Mucosa of rectum (tissue), 2 donors: ENCODE measurements at regions not wholly inside any gene's neighbourhood (a gene's known extent, or its start where the extent isn't known, plus 50 kb on each side); places are given as distances from the start of the nearest gene placed in this dataset.

Experiments used
- H3K27ac ChIP-seq, 2 donors: one replicate each; pipeline ENCODE4 v1.7.0; 2013; ENCODE audit warnings: inconsistent platforms in 2 of 2, low read depth in 2 of 2, low read length in 2 of 2
- H3K27me3 ChIP-seq, 2 donors: one replicate each; pipeline ENCODE4 v1.7.0; 2013; ENCODE audit warnings: low read length in 2 of 2; ENCODE audit not compliant: control insufficient read depth in 2 of 2, insufficient read depth in 2 of 2
- H3K36me3 ChIP-seq, 2 donors: one replicate each; pipeline ENCODE4 v1.7.0; 2013; ENCODE audit warnings: low read length in 2 of 2; ENCODE audit not compliant: control insufficient read depth in 2 of 2, insufficient read depth in 2 of 2
- H3K4me1 ChIP-seq, 2 donors: one replicate each; pipeline ENCODE4 v1.7.0; 2013; ENCODE audit warnings: low read length in 2 of 2, mild to moderate bottlenecking in 1 of 2; ENCODE audit not compliant: control insufficient read depth in 2 of 2, insufficient read depth in 2 of 2
- H3K4me3 ChIP-seq, 2 donors: one replicate each; pipeline ENCODE4 v1.7.0; 2013; ENCODE audit warnings: low read length in 2 of 2
- H3K9ac ChIP-seq, 2 donors: one replicate each; pipeline ENCODE4 v1.7.0; 2013; ENCODE audit warnings: low read length in 2 of 2, low read depth in 1 of 2, mild to moderate bottlenecking in 1 of 2
- H3K9me3 ChIP-seq, 2 donors: one replicate each; pipeline ENCODE4 v1.7.0; 2013; ENCODE audit warnings: low read length in 2 of 2; ENCODE audit not compliant: control insufficient read depth in 2 of 2
- donor health status: healthy.
- donor health status: Normal muscosa, but diverticular disease.

DNA sequence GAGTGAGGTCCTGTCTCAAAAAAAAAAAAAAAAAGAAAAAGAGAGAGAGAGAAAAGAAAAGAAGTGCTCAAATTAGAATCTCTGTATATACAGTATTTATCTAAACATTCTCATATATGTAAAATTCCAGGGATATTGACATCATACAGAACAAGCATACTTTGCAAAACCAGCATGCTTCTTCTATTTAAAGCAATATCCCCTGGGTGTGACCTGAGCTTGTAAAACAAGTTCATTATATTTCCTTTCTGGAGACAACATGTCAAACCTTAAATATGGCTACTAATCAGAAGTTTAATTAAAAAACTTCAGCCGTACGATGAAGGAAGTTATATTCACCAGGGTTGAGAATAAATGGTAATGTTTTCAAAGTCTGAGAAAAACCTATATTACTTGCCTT is 175.8 kb upstream of the HMGA2 start:
- Histone ChIP-seq H3K4me3 (no peak overlapping the region), H3K9ac (no peak overlapping the region), H3K9me3 (no peaks in the 10 kb centered on the region), H3K4me1 (peaks cover 0 to 9% of the 10 kb centered on the region in 2 donors), H3K36me3 (no peaks in the 10 kb centered on the region), H3K27ac (peak overlapping the region in 1 of 2 donors; percentile 43), H3K27me3 (no peaks in the 10 kb centered on the region)

GRCh38 chr12:65649126-65649525 is 175.2 kb upstream of the HMGA2 start:
- no peaks in the 10 kb centered on the region for H3K27me3 ChIP-seq
- H3K4me3 ChIP-seq: no peak overlapping the region
- no peaks in the 10 kb centered on the region for H3K9me3 ChIP-seq
- no peaks in the 10 kb centered on the region for H3K36me3 ChIP-seq
- no peak overlapping the region for H3K9ac ChIP-seq
- H3K27ac ChIP-seq: peak overlapping the region; percentile 29 to 78
- H3K4me1 ChIP-seq: peaks cover 0 to 9% of the 10 kb centered on the region in 2 donors

- Histone ChIP-seq H3K4me1 (peaks cover 0 to 9% of the 10 kb centered on the region in 2 donors), H3K9ac (no peak overlapping the region), H3K4me3 (no peak overlapping the region), H3K27me3 (no peaks in the 10 kb centered on the region), H3K27ac (no peak overlapping the region), H3K36me3 (no peaks in the 10 kb centered on the region), H3K9me3 (no peaks in the 10 kb centered on the region)
These were observed 173.2 kb upstream of the HMGA2 start for GRCh38 chr12:65651060-65651459.

DNA sequence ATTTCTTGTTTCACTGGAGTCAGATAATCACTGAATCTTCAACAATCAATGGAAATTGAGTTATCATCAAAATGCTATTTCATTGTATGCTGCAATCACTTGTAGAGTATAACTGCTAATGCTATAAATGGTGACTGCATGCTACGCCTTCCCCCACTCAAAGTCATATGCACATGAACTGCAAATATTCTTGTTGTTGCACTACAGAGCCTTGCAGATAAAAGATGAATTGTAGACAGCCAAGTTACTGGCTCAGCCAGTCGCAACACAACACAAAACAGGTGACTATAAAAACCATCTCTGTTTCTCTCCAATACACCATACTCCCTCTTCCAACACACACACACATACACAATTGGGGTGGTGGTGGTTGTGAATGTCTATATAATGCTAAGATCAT is 171.0 kb upstream of the HMGA2 start:
- no peak overlapping the region for H3K9ac ChIP-seq
- H3K4me3 ChIP-seq: no peak overlapping the region
- H3K27me3 ChIP-seq: no peaks in the 10 kb centered on the region
- no peaks in the 10 kb centered on the region for H3K36me3 ChIP-seq
- H3K9me3 ChIP-seq: no peaks in the 10 kb centered on the region
- peaks cover 0 to 9% of the 10 kb centered on the region in 2 donors for H3K4me1 ChIP-seq
- no peak overlapping the region for H3K27ac ChIP-seq

- no peak overlapping the region for H3K4me3 ChIP-seq
- no peak overlapping the region for H3K9ac ChIP-seq
These were observed 170.2 kb upstream of the HMGA2 start for GRCh38 chr12:65653946-65654629.

GRCh38 chr12:65655074-65655493 is 169.2 kb upstream of the HMGA2 start:
- no peaks in the 10 kb centered on the region for H3K27me3 ChIP-seq
- no peaks in the 10 kb centered on the region for H3K36me3 ChIP-seq
- no peaks in the 10 kb centered on the region for H3K9me3 ChIP-seq
- H3K4me1 ChIP-seq: no peaks in the 10 kb centered on the region
- no peak overlapping the region for H3K27ac ChIP-seq
- no peak overlapping the region for H3K9ac ChIP-seq
- no peak overlapping the region for H3K4me3 ChIP-seq

More at GRCh38 chr12:65653946-65654629, 170.2 kb upstream of the HMGA2 start:
- H3K27me3 ChIP-seq: no peaks in the 10 kb centered on the region
- no peak overlapping the region for H3K27ac ChIP-seq
- H3K9me3 ChIP-seq: no peaks in the 10 kb centered on the region
- H3K4me1 ChIP-seq: peaks cover 0 to 5% of the 10 kb centered on the region in 2 donors
- H3K36me3 ChIP-seq: no peaks in the 10 kb centered on the region

DNA sequence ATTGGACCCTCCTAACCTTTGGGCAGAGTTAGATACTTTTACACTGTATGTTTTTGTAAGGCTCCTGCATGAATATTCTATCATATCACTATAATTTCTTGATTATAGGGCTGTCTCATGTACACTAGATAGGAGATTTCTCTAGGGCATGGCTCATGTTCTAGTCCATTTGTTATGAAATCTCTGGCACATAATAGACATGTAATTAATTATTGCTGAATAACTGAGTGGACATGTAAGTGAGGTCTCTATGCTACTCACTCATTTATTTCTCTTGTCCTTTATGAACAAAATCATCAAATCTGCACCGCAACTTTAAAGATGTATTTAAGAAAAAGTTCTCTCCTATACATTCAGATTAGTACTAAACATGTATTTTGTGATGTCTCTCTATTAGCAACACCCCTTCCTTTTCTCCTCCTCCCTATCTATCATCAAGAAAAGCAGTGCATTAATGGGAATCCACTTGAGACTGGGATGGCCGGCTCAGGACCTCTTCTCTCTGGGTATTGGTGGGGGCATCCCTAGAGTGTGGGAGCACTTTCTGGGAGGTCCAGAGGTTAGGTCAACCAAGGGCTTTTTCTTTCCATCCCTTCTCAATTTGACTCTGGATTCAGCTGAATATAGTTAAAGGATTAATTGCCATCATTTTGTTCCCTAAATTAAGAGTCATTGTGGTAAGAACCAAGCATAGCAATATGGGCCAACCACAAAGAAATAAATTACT is 168.0 kb upstream of the HMGA2 start:
- H3K27ac ChIP-seq: no peak overlapping the region
- no peak overlapping the region for H3K4me3 ChIP-seq
- no peaks in the 10 kb centered on the region for H3K27me3 ChIP-seq
- no peaks in the 10 kb centered on the region for H3K9me3 ChIP-seq
- H3K4me1 ChIP-seq: no peaks in the 10 kb centered on the region
- no peak overlapping the region for H3K9ac ChIP-seq
- no peaks in the 10 kb centered on the region for H3K36me3 ChIP-seq

DNA sequence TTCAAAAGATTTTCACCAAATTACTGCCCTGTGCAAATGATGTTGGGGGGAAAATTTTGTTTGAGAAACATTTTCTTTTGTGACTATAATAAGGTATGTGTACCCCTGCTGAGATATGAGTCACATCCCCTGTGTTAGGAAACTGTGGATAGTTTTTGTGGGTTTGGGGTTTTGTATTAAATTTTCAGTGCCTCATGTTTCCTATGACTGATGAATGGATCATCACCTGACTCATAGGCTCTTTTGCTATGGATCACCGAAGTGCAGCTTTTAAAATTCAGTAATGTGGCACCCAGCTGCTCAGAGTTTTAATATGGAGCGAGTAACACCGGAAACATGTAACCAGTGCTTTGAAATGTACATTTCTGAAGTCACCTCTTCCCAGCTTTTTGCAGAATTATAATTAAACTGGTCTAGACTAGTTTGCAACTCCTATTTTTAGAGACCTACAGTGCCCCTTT is 167.4 kb upstream of the HMGA2 start:
- no peak overlapping the region for H3K27ac ChIP-seq
- H3K9me3 ChIP-seq: no peaks in the 10 kb centered on the region
- no peaks in the 10 kb centered on the region for H3K36me3 ChIP-seq
- H3K4me1 ChIP-seq: no peaks in the 10 kb centered on the region
- H3K4me3 ChIP-seq: no peak overlapping the region
- H3K9ac ChIP-seq: no peak overlapping the region
- no peaks in the 10 kb centered on the region for H3K27me3 ChIP-seq

- H3K27ac ChIP-seq: no peak overlapping the region
- H3K36me3 ChIP-seq: no peaks in the 10 kb centered on the region
- H3K4me1 ChIP-seq: no peaks in the 10 kb centered on the region
- H3K9me3 ChIP-seq: no peaks in the 10 kb centered on the region
- H3K4me3 ChIP-seq: no peak overlapping the region
- H3K27me3 ChIP-seq: no peaks in the 10 kb centered on the region
- H3K9ac ChIP-seq: no peak overlapping the region
These were observed 166.6 kb upstream of the HMGA2 start for GRCh38 chr12:65657635-65658034.

GRCh38 chr12:65658360-65658759 is 165.9 kb upstream of the HMGA2 start:
- H3K27me3 ChIP-seq: no peaks in the 10 kb centered on the region
- H3K4me3 ChIP-seq: no peak overlapping the region
- no peak overlapping the region for H3K9ac ChIP-seq
- no peaks in the 10 kb centered on the region for H3K9me3 ChIP-seq
- H3K4me1 ChIP-seq: no peaks in the 10 kb centered on the region
- H3K36me3 ChIP-seq: no peaks in the 10 kb centered on the region
- no peak overlapping the region for H3K27ac ChIP-seq
